ENCODE measurements at regions not wholly inside any gene's neighbourhood (a gene's known extent, or its start where the extent isn't known, plus 50 kb on each side); places are given as distances from the start of the nearest gene placed in this dataset.

GRCh38 chr2:128489526-128490273, 171.0 kb upstream of the HS6ST1 start:
- DNase-seq (no peak), ATAC-seq (no peak)
- Histone ChIP-seq H3K36me3 (replicated peaks in 1 of 2; ENCODE audit: insufficient read depth in 1 of 2, low read depth in 2 of 2) (no peaks in the 10 kb centered on the region), H3K27me3 (no peaks in the 10 kb centered on the region), H3K9me3 (no peaks in the 10 kb centered on the region), H3K4me3 (no peak overlapping the region), H3K4me1 (peaks cover 25% of the 10 kb centered on the region), H3K27ac (peak overlapping the region in 1 of 4 donors; percentile 30)
- WGBS, 2 donors, result 49 to 60% methylated on average over 9 of the region's 9 CpGs
- intact Hi-C loops (cut with DNase I), result no loop called here
- no peak for TF ChIP-seq CTCF (IDR thresholded peaks at IDR 0.05)
- no peak for TF ChIP-seq POLR2A (IDR thresholded peaks at IDR 0.05)

- no peak overlapping the region for H3K4me3 ChIP-seq
- ATAC-seq (no peak), DNase-seq (no peak)
- H3K27me3 ChIP-seq, result no peaks in the 10 kb centered on the region
- intact Hi-C loops (cut with DNase I), result no loop called here
- 71 to 87% methylated on average over 5 of the region's 5 CpGs for WGBS, 2 donors
- TF ChIP-seq POLR2A (IDR thresholded peaks at IDR 0.05) (no peak), CTCF (IDR thresholded peaks at IDR 0.05) (no peak)
- H3K4me1 ChIP-seq, result peaks cover 31% of the 10 kb centered on the region
- no peaks in the 10 kb centered on the region for H3K36me3 ChIP-seq (replicated peaks in 1 of 2; ENCODE audit: insufficient read depth in 1 of 2, low read depth in 2 of 2)
- H3K9me3 ChIP-seq, result no peaks in the 10 kb centered on the region
- H3K27ac ChIP-seq, result peak overlapping the region in 1 of 4 donors; percentile 30
These were observed 171.7 kb upstream of the HS6ST1 start for GRCh38 chr2:128490321-128490720.

- Histone ChIP-seq H3K27ac (no peak overlapping the region), H3K4me1 (peaks cover 35% of the 10 kb centered on the region), H3K9me3 (no peaks in the 10 kb centered on the region), H3K27me3 (no peaks in the 10 kb centered on the region), H3K4me3 (no peak overlapping the region), H3K36me3 (replicated peaks in 1 of 2; ENCODE audit: insufficient read depth in 1 of 2, low read depth in 2 of 2) (no peaks in the 10 kb centered on the region)
- WGBS, 2 donors, result 95 to 98% methylated on average over 11 to 12 of the region's 12 CpGs
- DNase-seq (no peak), ATAC-seq (no peak)
- intact Hi-C loops (cut with DNase I), result no loop called here
- TF ChIP-seq POLR2A (IDR thresholded peaks at IDR 0.05), result no peak
- no peak for TF ChIP-seq CTCF (IDR thresholded peaks at IDR 0.05)
These were observed 172.4 kb upstream of the HS6ST1 start for GRCh38 chr2:128490881-128491691.

GRCh38 chr2:128491692-128492244, 173.1 kb upstream of the HS6ST1 start:
- no peaks in the 10 kb centered on the region for H3K27me3 ChIP-seq
- H3K27ac ChIP-seq, result no peak overlapping the region
- 97 to 99% methylated on average over 6 to 7 of the region's 7 CpGs for WGBS, 2 donors
- H3K4me3 ChIP-seq, result no peak overlapping the region
- DNase-seq, result no peak
- no peaks in the 10 kb centered on the region for H3K36me3 ChIP-seq (replicated peaks in 1 of 2; ENCODE audit: insufficient read depth in 1 of 2, low read depth in 2 of 2)
- H3K4me1 ChIP-seq, result peaks cover 35% of the 10 kb centered on the region
- ATAC-seq, result no peak
- no peaks in the 10 kb centered on the region for H3K9me3 ChIP-seq
- intact Hi-C loops (cut with DNase I), result no loop called here
- TF ChIP-seq CTCF (IDR thresholded peaks at IDR 0.05) (no peak), POLR2A (IDR thresholded peaks at IDR 0.05) (no peak)
